Nucleus accumbens (tissue), 56 donors: ENCODE measurements at regions not wholly inside any gene's neighbourhood (a gene's known extent, or its start where the extent isn't known, plus 50 kb on each side); places are given as distances from the start of the nearest gene placed in this dataset.
"Not testable (repeated sequence)": the region's sequence is repeated elsewhere in the genome, so short reads cannot be mapped to it uniquely, and the experiment has no call there.

Experiments
- DNase-seq, 56 donors: peaks; one replicate each; lab custom pipeline; 2025; lab: John Stamatoyannopoulos, UW

DNA sequence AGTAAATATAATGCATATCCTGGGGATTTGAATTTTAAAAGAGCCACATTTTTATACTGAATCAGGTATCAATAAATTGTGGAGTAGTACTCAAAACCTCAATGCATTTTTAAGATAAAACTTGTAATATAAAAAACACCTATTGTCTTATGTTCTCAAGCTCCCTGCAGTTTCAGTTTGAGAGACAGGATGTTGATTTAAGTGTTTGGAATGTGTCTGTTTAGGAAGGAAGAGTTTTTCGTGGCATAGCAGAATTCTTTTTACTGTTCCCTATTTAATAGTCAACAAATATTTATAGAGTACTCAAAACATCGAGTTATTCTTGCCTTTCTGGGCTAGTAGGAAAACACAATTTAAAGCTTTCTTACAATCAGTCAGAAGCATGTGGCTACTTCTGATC is 146.1 kb upstream of the BCHE start:
- DNase-seq: no peak

DNA sequence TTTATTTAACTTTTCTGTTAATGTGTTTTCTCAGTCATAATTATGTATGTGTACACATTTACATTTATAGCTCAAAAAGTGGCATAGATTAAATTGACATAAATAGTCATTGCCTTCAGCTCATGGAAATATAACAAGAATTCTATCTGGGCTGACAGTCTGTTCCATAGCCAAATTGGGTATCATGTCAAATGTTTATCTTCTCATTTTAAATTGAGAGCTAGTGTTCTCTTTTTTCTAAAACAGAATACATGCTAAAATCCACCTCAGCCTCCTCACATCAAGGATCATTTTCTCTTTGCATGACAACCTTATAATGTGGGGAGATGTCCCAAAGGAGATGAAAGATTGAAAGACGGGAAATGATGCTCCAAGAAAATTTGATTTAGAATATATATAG is 144.1 kb upstream of the BCHE start:
- no peak for DNase-seq

DNA sequence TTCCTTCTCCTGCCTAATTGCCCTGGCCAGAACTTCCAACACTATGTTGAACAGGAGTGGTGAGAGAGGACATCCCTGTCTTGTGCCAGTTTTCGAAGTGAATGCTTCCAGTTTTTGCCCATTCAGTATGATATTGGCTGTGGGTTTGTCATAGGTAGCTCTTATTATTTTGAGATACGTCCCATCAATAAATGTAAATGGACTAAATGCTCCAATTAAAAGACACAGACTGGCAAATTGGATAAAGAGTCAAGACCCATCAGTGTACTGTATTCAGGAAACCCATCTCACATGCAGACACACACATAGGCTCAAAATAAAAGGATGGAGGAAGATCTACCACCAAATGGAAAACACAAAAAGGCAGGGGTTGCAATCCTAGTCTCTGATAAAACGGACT is 123.6 kb upstream of the BCHE start:
- not testable (repeated sequence) for DNase-seq

DNA sequence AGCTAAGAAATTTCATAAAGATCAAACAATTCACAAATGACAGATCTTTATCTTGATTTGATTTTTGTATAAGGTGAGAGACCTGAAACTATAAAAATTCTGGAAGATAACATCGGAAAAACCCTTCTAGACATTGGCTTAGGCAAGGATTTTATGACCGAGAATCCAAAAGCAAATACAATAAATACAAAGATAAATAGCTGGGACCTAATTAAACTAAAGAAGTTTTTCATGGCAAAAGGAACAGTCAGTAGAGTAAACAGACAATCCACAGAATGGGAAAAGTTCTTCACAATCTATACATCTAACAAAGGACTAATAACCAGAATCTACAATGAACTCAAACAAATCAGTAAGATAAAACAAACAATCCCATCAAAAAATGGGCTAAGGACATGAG is 116.9 kb upstream of the BCHE start:
- no peak for DNase-seq

DNA sequence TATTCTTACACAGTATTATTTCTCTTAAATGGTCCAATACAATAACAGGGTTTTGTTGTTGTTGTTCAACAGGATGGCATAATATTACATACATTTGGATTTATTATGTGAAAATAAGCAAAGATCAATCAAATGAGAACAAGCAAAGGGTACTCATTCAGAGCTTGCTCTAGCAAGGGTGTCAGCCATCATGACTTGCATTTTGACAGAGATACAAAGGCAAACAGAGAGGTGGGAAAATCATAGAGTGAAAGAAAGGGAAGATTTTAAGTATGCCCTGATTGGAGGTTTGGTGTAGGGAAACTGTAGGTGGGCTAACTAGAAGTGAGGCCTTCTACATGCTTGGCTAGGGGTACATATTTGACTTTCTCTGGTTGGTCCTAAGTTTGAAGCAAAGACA is 109.1 kb upstream of the BCHE start:
- DNase-seq: no peak

DNA sequence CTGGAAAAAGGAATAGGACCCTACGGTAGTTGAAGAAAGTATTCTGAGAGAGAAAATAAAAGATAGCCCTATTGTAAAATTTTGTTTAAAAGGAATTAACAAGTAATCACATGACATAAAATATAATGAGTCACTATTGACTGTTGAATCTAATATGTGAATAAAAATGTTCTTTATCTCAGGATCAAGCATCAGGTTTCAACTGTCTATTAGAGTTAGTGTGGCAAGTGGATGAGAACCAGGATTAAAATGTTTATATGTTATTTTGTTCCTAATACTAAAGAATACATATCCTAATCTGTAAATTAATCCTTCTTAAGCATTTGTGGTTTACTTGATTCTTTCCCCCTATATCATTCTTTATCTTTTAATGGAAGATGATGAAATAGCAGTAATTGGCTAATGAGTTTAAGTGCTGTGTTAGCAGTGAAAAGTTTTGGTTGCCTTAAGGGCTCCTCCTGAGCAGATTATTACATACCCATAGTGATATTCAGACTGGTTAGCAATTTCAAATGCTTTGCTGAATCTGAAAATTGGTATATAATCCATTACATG is 101.8 kb upstream of the BCHE start:
- DNase-seq: no peak

DNA sequence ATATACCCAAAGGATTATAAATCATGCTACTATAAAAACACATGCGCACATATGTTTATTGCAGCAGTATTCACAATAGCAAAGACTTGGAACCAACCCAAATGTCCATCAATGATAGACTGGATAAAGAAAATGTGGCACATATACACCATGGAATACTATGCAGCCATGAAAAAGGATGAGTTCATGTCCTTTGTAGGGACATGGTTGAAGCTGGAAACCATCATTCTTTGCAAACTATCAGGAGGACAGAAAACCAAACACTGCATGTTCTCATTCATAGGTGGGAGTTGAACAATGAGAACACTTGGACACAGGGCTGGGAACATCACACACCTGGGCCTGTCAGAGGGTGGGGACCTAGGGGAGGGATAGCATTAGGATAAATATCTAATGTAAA is 98.9 kb upstream of the BCHE start:
- DNase-seq: not testable (repeated sequence)

DNA sequence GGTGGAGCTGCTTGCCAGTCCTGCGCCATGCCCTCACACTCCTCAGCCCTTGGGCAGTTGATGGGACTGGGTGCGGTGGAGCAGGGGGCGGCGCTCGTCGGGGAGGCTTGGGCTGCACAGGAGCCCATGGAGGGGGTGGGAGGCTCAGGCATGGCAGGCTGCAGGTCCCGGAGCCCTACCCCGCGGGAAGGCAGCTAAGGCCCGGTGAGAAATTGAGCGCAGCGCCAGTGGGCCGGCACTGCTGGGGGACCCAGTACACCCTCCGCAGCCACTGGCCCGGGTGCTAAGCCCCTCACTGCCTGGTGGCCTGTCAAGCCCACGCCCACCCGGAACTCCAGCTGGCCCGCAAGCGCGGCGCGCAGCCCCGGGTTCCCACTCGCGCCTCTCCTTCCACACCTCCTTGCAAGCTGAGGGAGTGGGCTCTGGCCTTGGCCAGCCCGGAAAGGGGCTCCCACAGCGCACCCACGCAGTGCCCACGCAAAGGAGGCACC is 87.1 kb upstream of the BCHE start:
- DNase-seq: not testable (repeated sequence)

DNA sequence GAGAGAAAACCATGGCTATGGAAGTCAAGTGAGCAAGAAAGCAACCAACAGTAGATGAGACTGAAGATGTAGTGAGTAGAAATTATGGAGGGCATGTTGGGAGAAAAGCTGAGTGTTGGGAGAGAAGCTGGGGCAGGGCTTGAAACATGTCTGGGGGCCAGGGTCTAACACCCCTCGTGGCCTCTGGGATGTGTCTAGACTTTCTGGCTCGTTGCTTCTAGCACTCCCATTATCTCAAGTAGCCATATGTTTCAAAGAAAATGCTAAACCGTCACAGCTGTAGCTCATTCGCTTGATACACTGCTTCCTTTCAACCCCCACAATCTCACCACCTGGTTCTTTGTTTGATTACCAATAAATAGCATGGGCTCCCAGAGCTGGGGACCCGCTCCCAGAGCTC is 83.8 kb upstream of the BCHE start:
- DNase-seq: no peak

DNA sequence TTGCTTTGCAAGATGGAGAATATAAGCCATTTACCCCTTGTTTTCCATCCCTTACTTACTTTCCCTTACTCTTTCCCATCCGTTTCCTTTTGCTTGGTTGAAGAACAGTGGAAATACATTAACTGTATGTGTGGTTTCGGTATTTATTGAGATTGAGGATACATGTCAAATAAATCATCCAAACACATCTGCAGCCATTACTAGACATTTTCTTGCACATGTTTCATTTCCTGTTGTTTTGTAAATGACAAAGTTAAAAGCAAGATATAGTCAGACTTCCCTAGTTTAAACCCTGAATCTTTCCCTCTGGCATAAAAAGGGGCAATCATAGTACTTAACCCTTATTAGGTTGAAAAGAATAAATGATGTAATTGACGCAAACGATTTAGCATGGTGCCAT is 82.1 kb upstream of the BCHE start:
- no peak for DNase-seq

DNA sequence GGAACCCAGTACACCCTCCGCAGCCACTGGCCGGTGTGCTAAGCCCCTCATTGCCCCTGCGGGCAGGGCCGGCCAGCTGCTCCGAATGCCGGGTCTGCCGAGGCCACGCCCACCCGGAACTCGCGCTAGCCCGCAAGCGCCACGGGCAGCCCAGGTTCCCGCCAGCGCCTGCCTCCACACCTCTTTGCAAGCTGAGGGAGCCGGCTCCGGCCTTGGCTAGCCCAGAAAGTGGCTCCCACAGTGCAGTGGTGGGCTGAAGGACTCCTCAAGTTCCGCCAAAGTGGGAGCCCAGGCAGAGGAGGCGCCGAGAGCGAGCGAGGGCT is 81.4 kb upstream of the BCHE start:
- DNase-seq: no peak

DNA sequence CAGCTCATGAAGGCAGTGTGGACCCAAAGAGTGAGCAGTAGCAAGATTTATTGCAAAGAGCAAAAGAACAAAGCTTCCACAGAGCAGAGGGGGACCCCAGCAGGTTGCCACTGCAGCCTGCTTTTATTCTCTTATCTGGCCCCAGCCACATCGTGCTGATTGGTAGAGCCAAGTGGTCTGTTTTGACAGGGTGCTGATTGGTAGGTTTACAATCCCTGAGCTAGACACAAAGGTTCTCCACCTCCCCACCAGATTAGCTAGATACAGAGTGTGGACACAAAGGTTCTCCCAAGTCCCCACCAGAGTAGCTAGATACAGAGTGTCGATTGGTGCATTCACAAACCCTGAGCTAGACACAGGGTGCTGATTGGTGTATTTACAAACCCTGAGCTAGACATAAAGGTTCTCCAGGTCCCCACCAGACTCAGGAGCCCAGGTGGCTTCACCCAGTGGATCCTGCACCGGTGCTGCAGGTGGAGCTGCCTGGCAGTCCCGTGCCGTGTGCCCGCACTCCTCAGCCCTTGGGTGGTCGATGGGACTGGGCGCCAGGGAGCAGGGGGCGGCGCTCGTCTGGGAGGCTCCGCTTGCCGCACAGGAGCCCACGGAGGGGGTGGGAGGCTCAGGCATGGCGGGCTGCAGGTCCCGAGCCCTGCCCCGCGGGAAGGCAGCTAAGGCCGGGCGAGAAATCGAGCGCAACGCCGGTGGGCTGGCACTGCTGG is 80.9 kb upstream of the BCHE start:
- DNase-seq: not testable (repeated sequence)

DNA sequence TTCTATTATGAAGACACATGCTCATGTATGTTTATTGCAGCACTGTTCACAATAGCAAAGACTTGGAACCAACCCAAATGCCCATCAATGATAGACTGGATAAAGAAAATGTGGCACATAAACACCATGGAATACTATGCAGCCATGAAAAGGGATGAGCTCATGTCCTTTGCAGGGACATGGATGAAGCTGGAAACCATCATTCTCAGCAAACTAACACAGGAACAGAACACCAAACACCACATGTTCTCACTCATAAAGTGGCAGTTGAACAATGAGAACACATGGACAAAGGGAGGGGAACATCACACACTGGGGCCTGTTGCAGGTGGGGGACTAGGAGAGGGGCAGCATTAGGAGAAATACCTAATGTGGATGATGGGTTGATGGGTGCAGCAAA is 77.9 kb upstream of the BCHE start:
- DNase-seq: not testable (repeated sequence)

DNA sequence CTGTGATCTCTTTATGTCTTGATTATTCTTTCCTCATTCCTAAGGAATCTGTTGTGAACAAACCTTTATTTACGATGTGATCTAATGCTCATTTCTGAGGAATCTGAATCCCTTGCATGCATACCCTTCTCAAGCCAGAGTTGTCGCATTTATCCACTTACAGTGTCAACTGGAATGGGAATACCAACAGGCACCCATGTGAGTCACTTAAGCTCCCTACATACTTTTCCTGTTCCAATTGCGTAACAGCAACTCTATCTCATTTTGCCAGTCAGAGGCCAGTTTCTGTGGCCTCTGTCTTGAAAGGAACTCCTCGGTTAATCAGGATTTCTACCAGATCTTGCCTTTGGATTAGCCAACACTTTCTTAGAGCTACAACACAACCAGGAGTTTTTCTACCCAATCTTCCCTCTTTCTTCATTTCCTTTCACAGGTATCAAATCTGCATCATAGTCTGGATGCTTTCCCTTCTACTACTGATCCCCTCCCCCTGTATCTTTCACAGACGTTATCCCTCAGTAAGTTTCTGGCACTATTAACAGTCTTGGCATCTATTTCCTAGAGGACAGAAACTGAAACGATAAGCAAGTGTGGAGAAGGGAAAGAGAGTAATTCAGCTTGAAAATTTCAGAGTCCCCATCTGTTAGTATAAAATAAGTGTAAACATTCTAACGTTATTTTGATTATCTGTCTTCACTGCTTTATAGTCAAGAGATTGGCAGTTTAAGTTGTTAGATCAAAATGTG is 66.8 kb upstream of the BCHE start:
- DNase-seq: no peak

DNA sequence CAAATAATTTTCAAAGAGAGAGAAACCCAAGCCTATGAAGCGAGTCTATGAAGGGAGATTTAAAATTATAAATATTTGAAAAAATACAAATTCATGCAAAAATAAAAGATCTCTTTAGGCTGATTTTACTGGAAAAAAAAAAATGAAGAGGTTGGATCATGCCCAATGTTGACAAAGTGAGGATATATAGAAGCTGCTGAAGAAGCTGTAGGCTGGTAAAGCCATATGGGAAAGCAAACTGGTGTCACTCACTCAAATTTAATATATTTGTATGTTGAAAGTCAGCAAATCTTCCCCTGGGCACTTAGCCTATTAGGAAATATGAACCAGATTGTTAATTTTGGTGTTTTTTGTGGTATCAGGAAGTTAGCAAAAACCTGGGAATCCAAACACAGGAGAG is 61.8 kb upstream of the BCHE start:
- no peak for DNase-seq

DNA sequence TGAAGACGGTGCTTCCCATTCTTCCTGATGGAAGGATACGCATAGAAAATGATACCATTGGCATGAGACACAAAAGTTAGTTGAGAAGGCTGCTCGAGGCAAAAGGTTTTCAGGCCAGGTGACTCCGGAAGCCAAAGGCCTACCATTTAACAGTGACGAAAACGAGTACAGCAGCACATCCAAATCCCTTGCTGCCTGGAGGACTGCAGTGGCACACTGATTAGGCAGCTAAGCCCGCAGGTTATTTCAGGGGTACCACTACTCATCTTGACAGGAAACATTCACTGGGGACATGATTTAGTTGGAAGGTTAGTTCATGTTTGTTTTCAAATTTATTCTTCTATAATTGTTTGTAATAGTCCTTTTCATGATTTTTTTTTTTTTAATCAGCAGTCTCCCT is 59.9 kb upstream of the BCHE start:
- no peak for DNase-seq

DNA sequence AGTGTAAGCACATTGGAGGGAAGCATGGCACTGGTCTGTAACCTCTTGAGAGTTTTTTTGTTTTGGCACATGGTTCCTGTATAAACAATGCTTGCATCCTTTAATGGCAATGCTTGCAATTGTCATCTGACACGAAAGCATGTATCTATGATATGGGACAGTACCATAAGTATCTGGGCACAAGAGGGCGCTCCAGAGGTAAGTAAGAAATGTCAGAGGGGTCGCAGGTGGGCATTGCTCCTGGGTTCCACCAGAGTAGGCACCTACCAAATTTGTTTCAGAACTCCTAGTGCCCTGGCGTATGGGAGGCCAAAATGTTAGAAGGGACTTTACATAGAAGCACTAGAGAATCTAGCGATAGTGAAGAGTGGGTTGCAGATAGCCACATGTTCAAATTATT is 58.7 kb upstream of the BCHE start:
- DNase-seq: no peak

DNA sequence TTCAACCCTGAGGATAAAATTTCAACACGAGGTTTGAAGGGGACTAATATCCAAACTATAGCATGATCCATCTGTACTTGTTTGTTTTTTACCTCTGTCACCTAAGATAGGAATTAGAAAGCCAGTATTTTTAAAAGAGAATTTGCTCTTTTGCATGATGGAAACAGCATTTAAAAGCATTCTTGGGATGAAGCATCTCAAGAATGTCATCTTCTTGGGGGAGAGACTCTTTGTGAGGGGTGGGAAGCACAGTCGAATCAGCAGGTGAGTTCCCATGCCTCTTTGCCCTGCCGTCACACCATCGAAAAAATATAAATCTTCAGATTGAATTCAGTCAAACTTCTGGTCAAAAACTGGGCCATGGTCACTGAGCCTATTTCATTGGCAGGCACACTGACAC is 55.3 kb upstream of the BCHE start:
- no peak for DNase-seq
